NCI-H187 treated with DMSO at 0.1 percent for 48 hours (cell line): ENCODE measurements at regions not wholly inside any gene's neighbourhood (a gene's known extent, or its start where the extent isn't known, plus 50 kb on each side); places are given as distances from the start of the nearest gene placed in this dataset.
"Not testable (repeated sequence)": the region's sequence is repeated elsewhere in the genome, so short reads cannot be mapped to it uniquely, and the experiment has no call there.

Experiments used
- DNase-seq: peaks from one replicate; lab custom pipeline; 2025; lab: John Stamatoyannopoulos, UW

DNA sequence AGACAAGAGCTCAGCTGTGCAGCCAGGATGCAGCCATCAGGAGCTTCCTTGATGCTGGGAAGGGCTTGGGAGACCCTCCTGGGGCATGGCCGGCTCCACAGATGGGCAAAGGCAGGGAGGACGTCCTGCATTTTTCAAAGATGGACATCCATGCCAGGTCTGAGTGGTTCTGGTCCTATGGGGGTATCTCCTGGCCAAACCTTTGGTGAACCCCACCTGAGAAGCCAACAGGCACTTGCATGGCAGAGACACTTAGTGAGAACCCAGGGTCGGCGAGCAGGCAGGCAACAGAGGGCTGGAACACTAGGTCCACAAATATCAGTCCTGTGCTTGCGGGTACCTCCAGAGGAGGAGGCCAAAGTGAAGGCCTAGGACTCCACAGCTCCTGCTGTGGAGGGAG lies 70.0 kb downstream of the KCTD15 start:
- DNase-seq, result no peak

DNA sequence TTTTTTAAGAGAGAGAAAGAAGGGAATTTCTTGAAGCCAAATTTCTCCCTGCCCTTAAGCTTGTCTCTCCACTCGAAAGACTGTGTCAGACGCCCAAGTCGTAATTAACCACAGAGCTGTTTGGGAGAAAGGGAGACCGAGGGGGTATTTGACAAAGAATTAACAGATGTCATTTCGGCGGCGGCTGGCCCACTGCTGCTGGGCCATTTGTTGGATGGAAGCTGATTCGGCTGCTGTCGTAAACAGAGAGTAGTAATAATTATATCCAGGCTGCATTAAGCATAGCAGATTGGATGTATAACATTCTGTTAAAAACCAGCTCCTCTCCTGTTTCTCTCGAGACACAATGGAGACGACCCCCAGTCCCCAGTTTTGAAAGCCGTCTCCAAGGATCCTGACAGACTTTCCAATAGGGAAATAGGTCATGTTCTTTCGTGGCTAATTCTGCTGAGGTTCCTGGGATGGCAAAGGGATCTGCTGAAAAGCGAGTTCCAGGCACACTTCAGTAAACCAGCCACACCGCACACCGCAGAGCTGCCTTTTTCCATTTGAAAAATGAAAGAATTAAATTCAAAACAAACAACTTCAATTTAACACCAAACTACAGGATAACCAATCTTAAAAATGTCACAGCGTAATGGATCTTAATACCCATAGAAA lies 71.5 kb downstream of the KCTD15 start:
- no peak for DNase-seq

DNA sequence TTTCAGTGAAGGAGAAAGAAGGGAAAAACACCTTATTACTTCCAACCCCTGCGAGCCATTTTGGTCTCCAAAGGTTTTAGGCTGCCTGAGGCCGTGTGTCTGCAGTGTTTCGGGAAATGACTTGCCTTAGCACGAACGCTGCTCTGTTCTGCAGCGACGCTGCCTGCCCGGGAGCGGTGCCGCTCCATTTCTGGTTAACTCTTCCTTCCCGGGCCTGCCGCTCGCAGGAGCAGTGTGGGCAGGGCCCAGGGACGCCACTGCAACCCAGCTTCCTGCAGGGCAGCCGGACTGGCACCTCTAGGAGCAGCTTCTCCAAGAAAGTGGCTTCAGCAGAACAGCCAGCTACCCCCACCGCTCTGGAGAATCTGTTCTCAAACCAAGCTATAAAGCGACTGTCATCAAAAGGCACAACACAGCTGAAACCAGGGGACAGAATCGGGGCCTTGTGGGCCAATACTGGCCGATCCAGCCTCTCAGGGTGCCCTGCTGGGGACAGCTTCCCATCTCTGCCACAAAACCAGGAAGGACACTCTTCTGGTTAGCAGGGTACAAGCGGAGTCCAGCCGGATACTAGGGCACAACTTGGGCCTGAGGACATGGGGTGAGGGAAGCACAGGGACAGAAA lies 72.2 kb downstream of the KCTD15 start:
- no peak for DNase-seq

DNA sequence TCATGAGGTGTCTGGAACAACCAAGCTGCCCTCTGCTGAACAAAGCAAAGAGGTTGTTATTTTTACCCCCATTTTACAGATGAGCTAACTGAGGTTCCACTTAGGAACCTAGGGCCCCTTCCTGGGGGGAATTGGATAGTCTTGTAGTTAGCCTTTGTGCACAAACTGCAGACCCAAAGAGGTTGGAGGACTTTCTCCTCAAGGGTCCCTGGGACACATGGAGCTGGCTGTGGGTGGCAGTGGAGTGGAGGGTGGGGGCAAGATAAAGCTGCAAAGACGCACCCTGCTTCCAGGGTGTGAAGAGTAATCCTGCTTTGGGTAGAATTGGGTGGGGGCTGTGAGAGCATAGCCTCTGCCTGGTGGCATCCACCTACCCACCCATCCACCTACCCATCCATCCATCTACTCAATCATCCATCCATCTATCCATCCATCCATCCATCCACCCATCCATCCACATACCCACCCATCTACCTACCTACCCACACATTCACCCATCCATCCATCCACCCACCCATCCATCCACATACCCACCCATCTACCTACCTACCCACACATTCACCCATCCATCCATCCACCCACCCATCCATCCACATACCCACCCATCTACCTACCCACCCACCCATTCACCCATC lies 73.7 kb downstream of the KCTD15 start:
- DNase-seq, result not testable (repeated sequence)

GRCh38 chr19:33871605-33872004 lies 74.9 kb downstream of the KCTD15 start:
- no peak for DNase-seq

- DNase-seq, result no peak
These were observed 76.0 kb downstream of the KCTD15 start for GRCh38 chr19:33872445-33873320.

DNA sequence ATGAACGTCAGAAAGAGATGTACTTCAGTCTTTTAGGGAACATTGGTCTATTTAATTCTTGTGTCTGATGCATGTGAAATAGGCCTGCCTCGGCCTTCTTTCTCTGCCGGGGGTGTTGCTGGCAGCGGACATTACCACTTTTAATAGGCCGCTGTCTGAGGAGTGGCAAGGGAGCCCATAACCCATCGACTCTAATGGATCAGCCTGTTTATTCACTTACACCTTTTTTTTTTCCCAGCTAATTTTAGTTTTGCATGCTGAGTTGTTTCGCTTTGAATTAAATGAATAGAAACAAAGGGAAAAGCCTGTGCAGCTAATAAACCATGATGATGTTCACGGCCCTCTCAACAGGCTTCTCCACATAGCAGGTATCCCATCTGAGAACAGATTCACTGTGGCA lies 78.4 kb downstream of the KCTD15 start:
- no peak for DNase-seq

DNA sequence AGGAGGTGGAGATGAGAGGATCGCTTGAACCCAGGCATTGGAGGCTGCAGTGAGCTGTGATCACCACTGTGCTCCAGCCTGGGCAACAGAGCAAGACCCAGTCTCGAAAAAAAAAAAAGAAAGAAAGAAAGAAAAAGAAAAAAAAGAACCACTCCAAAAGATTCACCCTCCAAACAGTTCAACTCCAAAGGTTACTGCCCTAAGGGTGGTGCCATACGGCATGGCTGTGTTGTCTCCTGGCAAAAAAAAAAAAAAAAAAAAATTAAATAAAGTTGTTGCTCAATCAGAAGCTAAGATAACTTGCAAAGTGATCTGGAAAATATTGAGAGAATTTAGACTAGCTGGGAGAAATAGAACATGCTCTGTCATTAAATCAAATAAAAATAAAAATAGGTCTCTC lies 79.5 kb downstream of the KCTD15 start:
- DNase-seq, result no peak

DNA sequence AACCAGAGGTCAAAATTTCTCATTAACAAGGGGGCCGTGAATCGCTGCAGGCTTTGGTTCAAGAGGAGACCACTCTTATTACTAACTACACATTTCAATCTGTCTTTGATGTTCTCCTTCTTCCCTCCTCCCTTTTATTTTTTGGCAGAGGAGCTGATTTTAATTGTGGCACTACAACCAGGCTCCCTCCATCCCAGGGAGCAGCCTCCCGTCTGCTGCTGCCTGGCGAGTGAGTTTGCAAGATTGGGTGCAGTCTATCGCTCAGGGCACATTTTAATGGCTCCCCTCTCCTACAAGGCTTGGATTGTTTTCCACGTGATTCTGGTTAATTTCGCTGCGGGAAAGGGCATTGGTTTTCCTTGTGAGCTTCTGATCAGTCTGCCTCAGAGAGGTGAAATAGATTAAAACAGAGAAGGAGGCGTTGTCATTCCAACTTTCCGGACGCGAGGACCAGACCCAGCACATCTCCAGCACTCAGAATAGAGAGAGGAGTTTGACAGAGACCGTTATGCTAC lies 81.4 kb downstream of the KCTD15 start:
- no peak for DNase-seq

- DNase-seq, result no peak
These were observed 82.5 kb downstream of the KCTD15 start for GRCh38 chr19:33878910-33879810.

- no peak for DNase-seq
These were observed 83.3 kb downstream of the KCTD15 start for GRCh38 chr19:33879818-33880575.

DNA sequence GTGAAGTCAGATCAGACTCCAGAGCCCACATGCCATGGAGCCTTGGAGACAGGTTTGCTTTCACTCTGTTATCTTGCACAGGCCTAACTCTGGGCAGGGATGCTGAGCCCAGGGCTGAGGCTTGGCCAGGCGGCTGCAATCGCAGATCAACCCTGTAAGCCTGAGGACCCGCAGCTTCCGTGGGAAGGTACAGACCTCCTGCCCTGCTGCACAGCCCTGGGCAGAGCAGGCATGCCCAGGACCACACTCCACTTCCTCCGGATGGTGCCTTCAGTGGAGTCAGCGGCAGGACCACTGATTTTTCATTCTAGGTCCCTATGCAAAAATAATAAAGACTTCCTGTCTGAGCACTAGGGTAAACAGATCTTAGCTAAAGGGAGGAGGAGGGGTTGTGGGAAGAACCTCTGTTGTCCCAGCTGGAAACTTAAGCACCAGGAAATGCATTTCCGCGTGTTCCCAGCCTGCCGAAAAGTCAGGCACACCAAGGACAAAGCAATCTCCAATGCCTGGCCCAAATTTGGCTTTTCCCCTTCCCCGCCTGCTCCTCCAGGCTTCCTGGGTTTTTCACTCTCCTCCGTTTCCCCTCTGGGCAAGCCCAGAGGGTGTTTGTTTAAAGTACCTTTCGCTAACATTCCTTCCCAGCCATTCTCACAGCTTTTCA lies 87.3 kb downstream of the KCTD15 start:
- DNase-seq, result no peak

DNA sequence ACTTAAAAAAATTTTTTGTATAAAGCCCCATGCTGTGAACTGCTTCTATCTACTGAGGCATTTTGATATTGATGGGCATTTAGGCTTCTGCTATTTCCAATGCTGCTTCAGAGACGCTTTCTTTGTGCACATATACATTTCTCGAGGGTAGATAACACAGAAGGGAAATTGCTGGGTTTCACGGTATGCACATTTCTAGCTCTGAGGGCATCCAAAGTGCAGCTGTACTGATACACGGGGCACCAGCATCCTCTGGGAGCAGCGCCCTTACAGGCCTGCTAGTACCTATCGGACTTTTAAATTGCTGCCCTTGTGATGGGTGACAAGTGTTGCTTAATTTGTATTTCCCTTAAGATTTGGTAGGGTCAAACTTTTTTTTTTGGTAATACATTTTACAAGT lies 88.6 kb downstream of the KCTD15 start:
- no peak for DNase-seq

GRCh38 chr19:33887891-33888290 lies 91.2 kb downstream of the KCTD15 start:
- DNase-seq, result no peak

- DNase-seq, result no peak
These were observed 92.0 kb downstream of the KCTD15 start for GRCh38 chr19:33888665-33889064.

GRCh38 chr19:33890569-33890968 lies 93.9 kb downstream of the KCTD15 start:
- no peak for DNase-seq

GRCh38 chr19:33891773-33892172 lies 95.1 kb downstream of the KCTD15 start:
- no peak for DNase-seq

DNA sequence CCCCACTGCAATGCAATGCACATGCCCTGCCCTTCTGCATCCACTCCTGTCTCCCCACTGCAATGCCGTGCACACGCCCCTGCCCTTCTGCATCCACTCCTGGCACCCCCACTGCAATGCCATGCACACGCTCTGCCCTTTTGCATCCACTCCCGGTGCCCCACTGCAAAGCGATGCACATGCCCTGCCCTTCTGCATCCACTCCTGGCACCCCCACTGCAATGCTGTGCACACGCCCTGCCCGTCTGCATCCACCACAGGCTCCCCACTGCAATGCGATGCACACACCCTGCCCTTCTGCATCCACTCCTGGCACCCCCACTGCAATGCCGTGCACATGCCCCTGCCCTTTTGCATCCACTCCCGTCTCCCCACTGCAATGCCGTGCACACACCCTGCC lies 98.1 kb downstream of the KCTD15 start:
- DNase-seq, result no peak

- no peak for DNase-seq
These were observed 98.7 kb downstream of the KCTD15 start for GRCh38 chr19:33895366-33895765.

GRCh38 chr19:33898062-33898677 lies 101.5 kb downstream of the KCTD15 start:
- no peak for DNase-seq
